ENCODE measurements at regions not wholly inside any gene's neighbourhood (a gene's known extent, or its start where the extent isn't known, plus 50 kb on each side); places are given as distances from the start of the nearest gene placed in this dataset.

DNA sequence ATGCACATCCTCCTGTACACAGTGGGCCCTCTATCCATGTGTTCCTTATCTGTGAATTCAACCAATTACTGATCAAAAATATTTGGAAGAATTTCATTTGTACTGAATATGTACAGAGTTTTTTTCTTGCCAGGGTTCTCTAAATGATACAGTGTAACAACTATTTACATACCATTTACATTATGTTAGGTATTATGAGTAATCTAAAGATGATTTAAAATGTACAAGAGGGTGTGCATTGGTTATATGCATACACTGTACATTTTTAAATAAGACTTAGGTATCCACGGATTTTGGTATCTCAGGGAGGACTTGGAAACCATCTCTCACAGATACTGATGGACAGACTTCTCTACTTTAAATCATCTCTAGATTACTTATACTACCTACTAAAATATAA is 1333.9 kb downstream of the PCDH18 start:
- DNase-seq (no peak), ATAC-seq (no peak)
- intact Hi-C loops (cut with DNase I) = no loop called here

DNA sequence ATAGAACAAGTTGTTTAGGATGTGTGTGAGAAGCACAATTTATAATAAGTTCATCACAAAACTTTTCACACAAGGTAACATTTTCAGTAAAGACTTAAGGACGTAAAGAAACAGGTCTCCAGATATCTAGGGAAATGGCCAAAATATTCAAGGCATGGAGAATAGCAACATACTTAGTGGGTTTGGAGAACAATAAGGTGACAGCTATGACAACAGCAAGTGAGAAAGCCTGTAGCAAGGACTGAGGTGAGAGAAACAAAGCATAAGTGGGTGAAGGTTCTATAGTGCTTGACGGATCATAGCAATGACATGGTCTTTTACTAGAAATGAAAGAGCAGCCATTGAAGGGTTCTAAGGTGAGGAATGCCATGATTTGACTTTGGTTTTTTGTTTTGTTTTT is 1337.3 kb downstream of the PCDH18 start:
- intact Hi-C loops (cut with DNase I) = no loop called here
- ATAC-seq (no peak), DNase-seq (no peak)

DNA sequence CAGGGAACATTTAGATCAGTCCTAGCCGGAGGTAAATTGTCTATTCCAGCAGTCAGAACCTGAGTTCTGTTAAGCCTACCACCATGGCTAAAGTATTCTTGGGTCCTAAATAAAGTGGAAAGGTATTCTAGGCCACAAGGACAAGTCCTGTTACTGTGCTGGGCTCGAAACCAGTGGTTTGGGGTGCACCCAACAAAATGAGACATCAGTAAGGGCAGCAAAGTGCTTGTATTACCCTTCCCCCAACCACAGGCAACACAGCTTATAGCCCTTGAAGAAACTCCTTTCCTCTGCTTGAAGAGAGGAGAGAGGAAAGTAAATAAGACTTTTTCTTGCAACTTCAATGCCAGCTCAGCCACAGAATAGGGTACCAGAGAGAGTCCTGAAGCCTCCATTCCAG is 1345.6 kb downstream of the PCDH18 start:
- DNase-seq (no peak), ATAC-seq (no peak)
- intact Hi-C loops (cut with DNase I) = no loop called here

DNA sequence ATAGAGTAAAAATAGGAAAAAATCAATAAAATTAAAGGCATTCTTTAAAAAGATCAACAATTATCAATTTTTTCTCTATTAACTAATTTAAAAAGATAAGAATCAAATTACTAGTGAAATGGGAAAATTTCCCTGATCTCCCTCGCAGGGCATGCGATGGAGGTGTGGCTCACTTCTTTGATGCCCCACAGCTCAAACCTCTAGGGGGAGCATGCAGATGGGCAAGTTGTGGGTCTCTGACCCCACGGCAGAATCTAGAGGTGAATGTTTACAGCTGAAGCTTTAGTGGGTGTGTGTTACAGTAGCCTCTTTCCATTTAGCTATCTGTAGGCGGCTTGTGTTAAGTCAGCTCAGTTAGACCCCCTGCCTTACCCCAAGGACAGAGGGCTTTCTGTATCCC is 1348.8 kb downstream of the PCDH18 start:
- intact Hi-C loops (cut with DNase I) = no loop called here
- ATAC-seq = no peak
- no peak for DNase-seq

DNA sequence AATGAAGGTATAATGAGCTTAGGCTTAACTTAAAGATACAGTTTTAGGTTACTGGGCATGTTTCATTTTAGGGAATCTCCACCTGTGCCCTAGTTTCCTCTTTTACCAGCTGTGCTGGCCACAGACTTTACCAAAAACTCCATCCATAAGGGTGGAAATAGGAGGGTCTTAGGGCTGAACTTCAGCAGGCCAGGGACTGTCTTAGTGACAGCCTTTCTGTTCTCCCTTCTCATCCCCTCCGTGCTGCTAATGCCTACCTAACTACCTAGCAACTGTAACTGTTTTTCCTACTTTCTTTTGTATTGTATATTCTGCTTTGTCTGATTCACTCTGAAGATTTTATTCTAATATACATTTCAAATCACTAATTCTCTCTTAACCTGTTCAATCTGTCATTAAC is 1375.3 kb downstream of the PCDH18 start:
- ATAC-seq (no peak), DNase-seq (no peak)
- intact Hi-C loops (cut with DNase I) = no loop called here

DNA sequence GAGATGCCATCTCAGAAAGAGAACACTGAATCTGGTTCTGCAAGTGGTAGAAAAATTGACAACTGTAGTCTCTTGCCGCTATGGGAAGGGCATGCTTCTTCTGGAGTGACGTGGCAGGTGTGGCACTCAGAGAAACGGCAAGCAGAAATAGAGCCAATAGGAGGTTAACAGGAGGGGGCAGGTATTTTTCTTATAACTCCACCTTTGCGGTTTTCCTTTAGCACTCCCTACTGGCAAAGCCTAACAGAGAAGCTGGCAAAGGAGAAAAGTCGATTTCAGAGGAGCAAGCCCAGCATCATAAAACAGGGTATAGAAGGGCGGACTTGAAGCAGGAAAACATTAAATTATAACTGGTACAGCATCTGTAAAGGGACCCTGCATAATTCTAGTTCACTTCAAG is 1382.2 kb downstream of the PCDH18 start:
- DNase-seq (no peak), ATAC-seq (no peak)
- intact Hi-C loops (cut with DNase I) = no loop called here

DNA sequence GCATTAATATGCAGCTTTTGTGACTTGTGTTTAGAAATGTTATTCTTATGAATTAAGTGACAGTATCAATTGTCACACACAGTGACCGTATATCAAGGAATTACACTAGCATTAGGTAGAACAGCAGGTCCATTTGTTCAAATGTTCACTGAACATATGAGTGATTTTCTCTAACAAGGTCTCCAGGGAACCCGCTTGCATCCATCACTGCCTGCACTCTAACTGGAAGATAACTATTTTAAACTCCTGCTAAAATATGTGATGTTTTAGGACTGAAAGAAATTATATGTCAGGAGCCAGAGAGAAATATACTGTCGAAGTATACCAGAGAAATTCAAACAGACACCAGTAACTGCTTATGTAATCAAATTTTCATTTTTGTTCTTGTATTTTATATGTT is 1395.7 kb downstream of the PCDH18 start:
- no peak for DNase-seq
- ATAC-seq = no peak
- intact Hi-C loops (cut with DNase I) = no loop called here

DNA sequence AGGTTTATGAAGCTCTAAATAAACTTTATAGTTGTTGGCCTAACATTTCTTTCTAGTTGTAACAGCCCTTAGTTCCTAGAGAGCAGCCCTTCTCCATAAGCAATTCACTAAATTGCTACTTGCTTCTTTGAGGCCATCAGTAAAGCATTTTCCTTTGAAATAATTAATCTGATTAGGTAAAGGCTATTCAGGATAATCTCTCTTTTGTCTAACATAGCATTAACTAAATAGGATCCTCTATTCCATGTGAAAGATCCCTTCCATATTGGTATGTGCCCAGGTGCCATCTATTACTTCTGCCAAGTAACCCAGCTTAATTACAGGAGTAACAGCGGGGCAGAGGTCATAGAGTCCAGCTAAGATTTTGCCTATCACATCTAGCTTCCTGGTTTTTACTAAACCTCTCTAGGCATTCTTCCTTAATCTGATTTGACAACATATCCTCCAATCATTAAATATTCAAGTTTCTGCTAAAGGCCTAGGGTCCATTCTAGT is 1408.0 kb downstream of the PCDH18 start:
- ATAC-seq (no peak), DNase-seq (no peak)
- intact Hi-C loops (cut with DNase I) = no loop called here

DNA sequence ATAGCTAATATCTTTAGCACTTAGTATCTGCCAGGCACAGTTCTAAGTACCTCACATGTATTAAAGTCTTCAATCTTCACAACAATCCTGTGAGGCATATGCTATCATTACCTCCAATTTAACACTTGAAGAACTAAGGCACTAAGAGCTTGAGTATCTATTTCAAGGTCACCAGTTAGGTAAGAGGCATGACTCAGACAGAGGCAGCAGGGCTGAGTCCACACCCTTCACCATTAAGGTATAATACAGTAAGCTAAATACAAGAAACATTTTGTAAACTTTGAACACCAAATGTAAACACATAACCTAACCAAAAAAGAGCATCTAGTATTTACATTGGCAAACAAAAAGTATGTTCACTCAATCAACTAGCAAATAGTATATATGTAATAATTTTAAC is 1410.9 kb downstream of the PCDH18 start:
- DNase-seq (no peak), ATAC-seq (no peak)
- intact Hi-C loops (cut with DNase I) = no loop called here

DNA sequence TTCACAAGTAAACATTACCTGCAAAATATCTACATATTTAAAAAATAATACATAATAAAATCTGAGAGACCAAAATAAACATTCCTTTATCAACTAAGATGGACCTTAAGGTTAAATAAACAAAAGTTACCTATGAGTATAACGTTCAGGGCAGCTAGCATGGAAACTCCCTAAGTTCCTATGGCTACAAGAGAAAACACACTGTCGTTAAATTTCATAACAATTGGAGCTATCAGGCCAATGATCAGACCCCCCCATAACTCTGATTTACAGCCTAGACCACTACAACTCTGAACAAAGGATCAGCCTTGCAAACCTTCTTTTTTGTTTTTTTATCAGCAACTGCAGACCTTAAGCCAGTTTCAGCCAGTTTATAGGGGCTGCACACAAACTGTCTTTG is 1418.4 kb downstream of the PCDH18 start:
- intact Hi-C loops (cut with DNase I) = no loop called here
- no peak for ATAC-seq
- DNase-seq = no peak

DNA sequence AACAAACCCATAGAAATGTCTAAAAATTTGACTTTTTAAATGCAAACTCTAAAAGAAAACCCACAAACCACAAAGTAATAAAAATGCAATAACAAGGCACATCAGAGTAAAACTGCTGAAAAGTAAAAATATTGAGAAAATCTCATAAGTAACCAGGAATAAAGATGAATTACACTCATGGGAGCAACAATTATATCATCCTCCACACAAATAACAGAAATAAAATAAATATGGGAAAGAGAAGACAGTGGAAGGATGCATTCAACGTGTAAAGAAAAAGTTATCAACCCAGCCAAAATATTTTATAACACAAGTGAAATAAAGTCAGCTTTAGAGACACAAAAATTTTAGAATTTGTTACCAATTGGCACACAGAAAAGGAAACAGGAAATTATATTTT is 1420.2 kb downstream of the PCDH18 start:
- ATAC-seq (no peak), DNase-seq (no peak)
- intact Hi-C loops (cut with DNase I) = no loop called here

DNA sequence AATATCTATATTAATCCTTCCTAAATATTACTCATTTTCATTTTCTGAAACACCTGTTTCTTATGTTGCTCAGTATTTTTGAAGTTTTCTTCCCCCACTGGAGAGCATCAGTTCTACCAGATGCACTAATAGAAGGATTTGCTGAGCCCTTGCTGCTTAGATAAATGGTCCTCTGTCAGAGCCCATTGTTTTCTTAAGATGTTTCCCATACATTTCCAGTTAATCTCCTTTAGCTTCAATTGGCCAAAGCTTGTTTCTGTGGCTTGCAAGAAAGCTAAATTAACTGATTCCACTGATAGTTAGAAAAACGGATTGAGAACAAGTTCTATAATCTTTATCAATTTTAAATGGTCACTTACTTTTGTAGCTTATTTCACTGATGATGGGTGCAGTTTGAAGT is 1425.5 kb downstream of the PCDH18 start:
- ATAC-seq (no peak), DNase-seq (no peak)
- intact Hi-C loops (cut with DNase I) = no loop called here

DNA sequence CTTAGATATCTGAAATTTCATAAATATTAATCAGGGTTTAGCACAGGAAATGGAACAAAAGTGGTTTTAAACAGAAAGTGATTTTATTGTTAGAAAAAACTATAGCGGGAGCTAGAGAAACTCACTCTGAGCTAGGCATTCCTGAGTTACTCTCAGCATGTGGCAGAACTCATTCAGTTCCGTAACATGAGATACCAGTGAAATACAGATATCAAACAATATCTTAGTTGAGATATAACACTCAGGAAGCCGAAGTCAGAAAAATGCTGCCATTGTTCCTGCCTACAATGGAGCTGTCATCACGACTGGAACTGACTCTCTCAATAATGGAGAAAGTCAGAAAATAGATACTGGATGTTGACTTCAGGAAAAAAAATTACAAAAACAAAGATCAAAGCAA is 1428.7 kb downstream of the PCDH18 start:
- intact Hi-C loops (cut with DNase I) = no loop called here
- no peak for DNase-seq
- ATAC-seq = no peak

DNA sequence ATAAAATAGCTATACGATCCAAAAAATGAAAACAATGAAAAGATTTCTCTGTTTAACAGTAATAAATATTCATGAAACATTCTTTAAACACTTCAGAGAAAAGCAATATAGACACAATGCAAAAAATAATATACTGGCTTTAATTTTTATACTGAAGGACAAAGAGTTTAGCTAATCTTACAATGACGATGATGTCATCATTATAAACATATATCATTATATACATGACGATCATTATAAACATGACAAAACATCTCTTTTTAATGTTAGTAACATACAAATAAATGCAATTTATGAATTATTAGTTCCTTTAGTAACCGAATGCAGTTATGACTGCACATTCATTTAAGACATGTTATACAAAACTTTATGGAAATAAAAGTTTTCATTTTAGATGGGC is 1434.6 kb downstream of the PCDH18 start:
- DNase-seq (no peak), ATAC-seq (no peak)
- intact Hi-C loops (cut with DNase I) = no loop called here

DNA sequence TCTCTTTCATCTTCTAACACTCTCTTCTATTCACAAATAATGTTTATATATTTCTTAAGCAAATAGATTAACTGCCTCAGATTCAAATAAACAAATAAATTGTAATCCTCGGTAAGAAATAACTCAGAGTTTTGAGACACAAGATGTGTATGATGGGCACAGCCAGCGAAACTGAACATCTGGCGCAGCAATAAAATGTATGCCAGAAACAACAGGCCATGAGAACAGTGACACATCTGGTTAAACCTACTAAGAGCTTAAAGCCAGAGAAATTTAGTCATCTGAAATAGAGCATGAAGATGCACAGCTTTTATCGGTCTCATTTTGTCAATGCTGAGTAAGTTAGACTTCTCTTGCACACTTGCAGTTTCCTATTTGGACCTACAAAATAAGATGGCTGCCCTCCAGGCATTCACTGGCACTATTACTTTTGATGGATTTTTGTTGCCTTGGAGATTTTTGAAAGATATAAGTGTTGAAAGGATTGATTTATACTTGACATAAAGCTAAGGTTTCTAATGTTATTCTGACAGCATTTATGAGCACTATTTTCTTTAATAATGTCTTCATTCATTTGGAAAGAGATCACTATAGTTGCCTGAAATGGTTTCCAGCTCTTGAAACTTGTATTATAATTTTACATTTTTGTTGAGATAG is 1444.0 kb downstream of the PCDH18 start:
- DNase-seq (no peak), ATAC-seq (no peak)
- intact Hi-C loops (cut with DNase I) = no loop called here

DNA sequence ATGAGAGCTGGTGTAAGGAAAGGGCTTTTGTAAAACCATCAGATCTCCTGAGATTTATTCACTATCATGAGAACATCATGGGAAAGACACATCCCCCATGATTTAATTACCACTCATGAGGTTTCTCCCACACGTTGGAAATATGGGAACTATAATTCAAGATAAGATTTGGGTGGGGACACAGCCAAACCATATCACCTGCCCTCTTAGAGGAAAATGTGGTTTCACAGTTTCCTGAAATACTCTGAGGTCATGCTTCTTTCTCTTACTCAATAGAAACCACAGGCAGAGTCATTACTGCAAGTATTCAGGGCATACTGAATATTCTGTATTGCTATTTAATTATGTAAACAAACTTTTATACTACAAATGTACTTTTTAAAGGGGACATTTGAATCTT is 1453.3 kb downstream of the PCDH18 start:
- no peak for DNase-seq
- intact Hi-C loops (cut with DNase I) = no loop called here

DNA sequence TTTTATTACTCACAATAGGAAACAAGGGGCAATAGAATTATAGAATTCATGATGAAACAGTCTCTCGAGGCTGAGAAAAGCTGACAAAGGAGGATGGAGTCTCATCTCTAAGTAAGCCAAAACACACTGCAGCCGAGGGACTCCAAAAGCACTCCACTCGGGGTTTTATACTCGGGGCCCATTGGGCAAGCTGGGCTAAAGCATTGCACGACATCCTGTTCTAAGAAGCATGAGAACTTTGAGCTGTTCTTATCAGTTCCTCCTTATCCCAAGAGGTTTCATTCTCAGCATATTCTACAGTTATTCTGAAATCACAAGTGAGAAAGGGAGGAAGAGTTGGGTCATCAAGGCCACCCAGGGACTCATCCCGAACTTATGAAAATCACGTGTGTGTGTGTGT is 1475.5 kb downstream of the PCDH18 start:
- intact Hi-C loops (cut with DNase I) = no loop called here
- ATAC-seq (no peak), DNase-seq (no peak)

More for the DNA sequence above, 1453.3 kb downstream of the PCDH18 start:
- ATAC-seq = no peak

DNA sequence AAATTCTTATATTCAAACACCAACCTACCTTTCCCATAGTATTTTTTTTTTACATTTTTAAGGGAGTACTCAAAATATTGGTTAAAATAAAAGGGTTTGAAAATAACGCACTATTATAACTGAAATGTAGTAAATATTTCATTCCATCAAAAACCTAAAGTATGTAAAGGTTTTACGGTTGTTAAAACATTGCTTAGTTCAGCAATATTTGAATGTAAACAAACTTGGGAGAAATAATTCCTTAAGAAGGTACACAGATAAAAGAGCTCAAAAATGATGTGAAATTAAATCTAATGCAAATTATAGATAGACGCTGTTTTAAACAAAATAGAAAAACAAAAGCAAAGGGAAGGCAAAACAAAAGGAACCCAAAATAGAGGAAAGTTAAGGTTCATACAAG is 1476.9 kb downstream of the PCDH18 start:
- DNase-seq (no peak), ATAC-seq (no peak)
- intact Hi-C loops (cut with DNase I) = no loop called here

DNA sequence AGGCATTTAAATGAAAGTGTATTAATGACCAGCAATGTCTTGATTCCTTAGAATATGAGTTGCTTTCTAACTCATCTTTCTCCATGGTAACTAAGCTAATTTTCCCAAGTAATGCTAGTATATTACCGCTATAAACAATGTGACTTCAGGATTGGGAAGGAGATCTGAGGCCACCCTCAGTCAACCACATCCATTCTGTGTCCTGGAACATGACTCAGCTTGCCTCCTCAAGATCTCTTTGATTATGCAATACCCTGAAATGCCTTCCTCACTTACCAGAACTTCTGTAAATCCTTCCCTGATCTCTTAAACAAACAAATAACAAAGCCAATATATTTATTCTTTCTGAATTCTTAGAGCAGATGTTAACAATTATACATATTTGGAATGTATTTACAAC is 1495.5 kb downstream of the PCDH18 start:
- no peak for DNase-seq
- intact Hi-C loops (cut with DNase I) = no loop called here
- ATAC-seq = no peak

DNA sequence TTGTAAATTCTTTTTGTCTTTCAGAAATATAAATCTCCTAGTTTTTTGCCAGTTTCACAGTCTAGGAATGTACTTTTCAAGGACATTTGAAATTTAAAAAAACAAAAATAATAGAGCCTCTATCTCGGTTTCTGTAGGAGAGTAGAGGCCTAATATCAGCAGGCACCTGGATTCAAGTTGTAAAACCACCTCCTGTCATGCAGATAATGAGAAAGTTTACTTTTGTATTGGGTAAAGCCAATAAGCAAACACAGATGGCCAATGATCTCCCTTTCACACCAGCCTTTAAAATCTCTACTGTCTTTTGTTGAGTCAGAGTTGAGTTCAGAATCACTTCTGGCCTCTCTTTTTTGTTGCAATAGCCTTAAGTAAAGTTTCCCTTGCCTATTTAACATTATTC is 1499.9 kb downstream of the PCDH18 start:
- intact Hi-C loops (cut with DNase I) = no loop called here
- DNase-seq (no peak), ATAC-seq (no peak)

DNA sequence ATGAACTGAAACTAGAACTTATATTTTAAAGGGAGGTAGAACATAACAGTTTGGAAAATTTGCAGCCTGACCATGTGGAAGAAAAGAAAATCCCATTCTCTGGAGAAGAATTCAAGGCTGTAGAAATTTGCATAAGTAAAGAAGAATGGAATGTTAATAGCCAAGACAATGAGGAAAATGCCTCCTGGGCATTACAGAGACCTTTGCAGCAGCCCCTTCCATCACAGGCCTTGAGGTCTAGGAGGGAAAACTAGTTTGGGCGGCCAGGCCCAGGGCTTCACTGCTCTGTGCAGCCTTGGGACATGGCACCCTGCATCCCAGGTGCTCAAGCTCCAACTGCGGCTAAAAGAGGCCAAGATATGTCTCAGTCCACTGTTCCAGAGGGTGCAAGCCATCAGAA is 1506.8 kb downstream of the PCDH18 start:
- intact Hi-C loops (cut with DNase I) = no loop called here
- DNase-seq (no peak), ATAC-seq (no peak)

DNA sequence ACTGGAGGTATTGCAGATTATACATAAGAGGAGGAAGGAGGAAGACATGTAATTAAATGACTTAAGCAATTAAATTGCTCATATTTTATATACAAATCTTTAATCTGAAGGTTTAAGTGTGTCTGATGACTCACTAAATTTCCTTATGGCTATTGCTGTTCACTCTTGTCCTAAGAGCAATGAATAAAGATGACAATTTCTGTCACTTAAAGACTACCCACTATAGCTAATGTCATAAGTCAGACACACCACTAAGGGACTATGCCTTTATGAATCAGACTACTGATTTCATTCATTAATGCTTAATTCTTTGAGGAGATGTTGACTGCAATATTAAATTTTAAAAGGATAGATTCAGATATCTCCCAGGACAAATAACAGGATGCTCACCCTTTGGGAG is 1514.7 kb downstream of the PCDH18 start:
- ATAC-seq = no peak
- no peak for DNase-seq
- intact Hi-C loops (cut with DNase I) = no loop called here
